Tibial nerve (tissue), 4 donors: ENCODE measurements at regions not wholly inside any gene's neighbourhood (a gene's known extent, or its start where the extent isn't known, plus 50 kb on each side); places are given as distances from the start of the nearest gene placed in this dataset.

Experiments used
- CTCF ChIP-seq, 5 experiments: fragments of 200-600 bp in 3 of 5; fragments of 450-650 bp in 2 of 5; sonication (generic) in 3 of 5; IDR thresholded peaks; one replicate each; pipeline ENCODE4 v1.5.1; 2016 to 2019; ENCODE audit warnings: antibody characterized with exemption in 5 of 5, mild to moderate bottlenecking in 3 of 5, moderate library complexity in 2 of 5
- EP300 ChIP-seq, 2 donors: sonication (generic); formaldehyde crosslinking; IDR thresholded peaks; one replicate each; pipeline ENCODE4 v1.6.1; 2017; ENCODE audit warnings: antibody characterized with exemption in 2 of 2, mild to moderate bottlenecking in 1 of 2
- POLR2A ChIP-seq, 2 donors: fragments of 450-650 bp; IDR thresholded peaks; one replicate each; pipeline ENCODE4 v1.6.1; 2017; ENCODE audit warnings: antibody characterized with exemption in 2 of 2, mild to moderate bottlenecking in 2 of 2, moderate library complexity in 2 of 2

- TF ChIP-seq CTCF (IDR thresholded peaks at IDR 0.05): no peak
- no peak for TF ChIP-seq POLR2A (IDR thresholded peaks at IDR 0.05)
- TF ChIP-seq EP300 (IDR thresholded peaks at IDR 0.05): no peak
Observed at GRCh38 chr9:99726758-99727157, 94.9 kb upstream of the NR4A3 start.
